ENCODE measurements at regions not wholly inside any gene's neighbourhood (a gene's known extent, or its start where the extent isn't known, plus 50 kb on each side); places are given as distances from the start of the nearest gene placed in this dataset.

DNA sequence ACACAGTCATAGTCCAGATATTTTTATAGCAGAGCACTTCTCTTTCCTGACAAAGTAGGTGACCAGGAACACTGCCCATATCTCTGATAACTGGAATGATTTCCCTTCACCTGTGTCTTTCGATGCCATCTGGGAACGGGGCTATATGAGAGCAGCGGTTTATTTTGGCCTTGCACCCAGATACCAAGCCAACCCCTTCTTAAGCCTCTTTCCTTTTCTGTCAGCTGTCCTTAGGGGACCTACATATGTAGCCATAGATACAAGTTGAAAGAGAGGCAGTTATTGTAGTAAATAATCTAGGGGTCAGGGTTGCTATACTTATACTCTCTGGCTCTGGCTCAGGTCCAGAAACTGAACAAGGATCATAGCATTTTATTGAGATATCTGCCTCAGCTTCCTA lies 128.8 kb downstream of the NHLRC3 start:
- no peak for DNase-seq

GRCh38 chr13:39170711-39171110 lies 132.5 kb downstream of the NHLRC3 start:
- DNase-seq: no peak

DNA sequence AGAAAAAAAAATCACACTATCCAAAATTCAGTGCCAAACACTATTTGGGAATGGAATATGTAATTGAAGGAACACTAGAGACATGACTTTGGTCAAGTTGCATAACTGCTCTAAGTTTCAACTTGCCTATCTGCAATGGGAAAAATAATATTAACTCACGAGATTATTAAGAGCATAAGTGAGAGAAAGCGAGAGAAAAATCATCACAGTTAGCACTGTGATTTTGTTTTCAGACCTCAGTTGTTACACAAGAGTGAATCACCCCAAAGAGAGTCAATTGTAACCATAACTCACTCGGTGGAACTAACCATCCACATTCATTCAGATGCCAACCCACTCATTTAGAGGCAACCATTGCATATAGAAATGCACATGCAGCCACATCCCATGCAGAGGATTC lies 147.1 kb downstream of the NHLRC3 start:
- DNase-seq: no peak

DNA sequence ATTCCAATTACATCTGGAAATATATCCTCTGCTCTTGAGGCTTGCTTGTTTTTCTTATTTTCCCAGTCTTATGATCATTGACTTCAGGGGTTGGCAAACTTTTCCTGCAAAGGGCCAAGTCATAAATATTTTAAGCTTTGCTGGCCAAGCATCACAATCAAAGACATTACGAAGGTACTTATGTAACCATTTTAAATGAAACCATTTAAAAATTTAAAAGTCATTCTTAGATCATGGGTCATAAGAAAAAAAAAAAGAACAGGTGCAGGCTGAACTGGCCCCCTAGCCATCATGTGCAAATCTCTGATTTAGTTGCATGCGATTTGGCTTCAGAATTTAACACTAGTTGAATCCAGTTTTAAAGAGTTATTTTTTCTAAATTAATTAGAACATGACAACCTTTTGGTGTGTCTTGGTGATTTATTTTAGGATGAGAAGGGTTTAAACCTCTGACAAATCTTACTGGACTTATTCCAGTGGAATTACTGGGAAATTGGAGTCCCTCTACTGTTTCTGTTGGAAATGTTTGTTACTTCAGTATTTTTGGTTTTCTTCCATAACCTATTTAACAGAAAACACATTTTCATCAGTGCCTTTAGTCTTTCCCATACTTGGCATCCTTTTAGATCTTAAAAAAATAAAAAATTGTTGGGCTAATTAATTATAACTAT lies 148.1 kb downstream of the NHLRC3 start:
- no peak for DNase-seq

DNA sequence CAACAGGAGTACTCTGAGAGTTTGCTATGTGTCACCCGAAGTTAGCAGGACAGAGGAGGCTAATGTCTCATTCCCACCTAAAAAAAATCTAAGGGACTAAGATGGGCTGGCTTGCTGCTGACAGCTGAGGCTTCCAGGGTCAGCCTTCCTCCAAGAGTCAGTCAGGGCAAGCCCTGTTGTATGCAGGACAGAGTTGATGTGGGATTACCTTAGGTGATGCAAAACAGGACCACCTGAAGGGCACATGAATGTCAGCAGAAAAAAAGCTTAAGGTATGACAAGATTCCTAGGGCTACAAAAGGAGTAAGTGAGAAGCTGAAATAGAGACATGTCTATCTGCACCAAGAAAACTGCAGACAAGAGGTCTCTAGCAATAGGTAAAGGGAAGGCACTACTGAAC lies 151.5 kb downstream of the NHLRC3 start:
- DNase-seq: no peak

- DNase-seq: no peak
These were observed 158.8 kb downstream of the NHLRC3 start for GRCh38 chr13:39196965-39197646.

GRCh38 chr13:39197647-39198007 lies 159.4 kb downstream of the NHLRC3 start:
- DNase-seq: no peak

DNA sequence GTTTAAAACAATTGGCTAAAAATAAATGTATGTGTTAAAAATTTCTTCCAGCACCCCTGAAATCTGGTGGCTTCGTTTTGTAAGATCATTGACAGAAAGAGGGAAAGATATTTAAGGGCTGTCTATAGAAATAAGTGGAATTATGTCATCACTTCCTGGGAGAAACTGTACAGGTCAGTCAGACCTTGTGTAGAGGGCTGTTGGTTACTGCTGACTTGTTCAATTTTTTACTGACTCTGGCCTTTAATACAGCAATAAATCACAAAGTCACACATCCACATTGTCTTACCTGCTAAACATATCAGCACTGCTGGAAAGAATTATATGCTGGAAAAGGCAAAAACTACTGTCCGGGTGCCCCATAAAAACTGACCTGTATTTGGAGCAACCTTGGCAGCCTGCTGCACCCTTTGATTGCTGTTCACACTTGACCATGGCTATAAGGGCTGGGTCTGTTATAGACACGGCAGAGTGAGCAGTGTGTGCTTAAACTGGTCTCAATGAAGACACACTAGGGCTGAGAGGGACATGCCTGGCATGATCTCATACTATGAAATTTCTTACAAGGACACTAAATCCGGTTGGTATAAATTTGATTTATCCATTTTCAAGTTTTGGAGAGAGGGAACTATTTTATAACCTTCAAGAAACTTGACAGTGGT lies 162.1 kb downstream of the NHLRC3 start:
- no peak for DNase-seq

DNA sequence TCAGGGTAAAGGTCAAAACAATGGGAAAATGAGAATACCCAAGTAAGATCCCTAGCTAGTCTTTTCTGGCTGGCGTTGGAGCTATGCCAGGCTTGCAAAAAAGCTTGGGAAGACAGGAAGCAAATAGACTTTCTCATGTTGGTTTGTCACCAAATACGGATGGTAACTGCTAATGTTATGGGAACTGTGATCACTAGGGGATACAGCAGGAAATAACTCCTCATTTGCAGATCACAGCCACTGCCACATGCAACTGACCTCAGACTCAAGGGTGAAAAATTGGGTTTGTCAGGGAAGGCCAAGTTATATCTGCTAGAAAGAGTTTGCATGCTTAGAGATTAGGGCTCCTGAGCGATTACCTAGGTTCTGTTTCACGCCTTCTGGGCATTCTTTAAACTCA lies 162.9 kb downstream of the NHLRC3 start:
- no peak for DNase-seq

DNA sequence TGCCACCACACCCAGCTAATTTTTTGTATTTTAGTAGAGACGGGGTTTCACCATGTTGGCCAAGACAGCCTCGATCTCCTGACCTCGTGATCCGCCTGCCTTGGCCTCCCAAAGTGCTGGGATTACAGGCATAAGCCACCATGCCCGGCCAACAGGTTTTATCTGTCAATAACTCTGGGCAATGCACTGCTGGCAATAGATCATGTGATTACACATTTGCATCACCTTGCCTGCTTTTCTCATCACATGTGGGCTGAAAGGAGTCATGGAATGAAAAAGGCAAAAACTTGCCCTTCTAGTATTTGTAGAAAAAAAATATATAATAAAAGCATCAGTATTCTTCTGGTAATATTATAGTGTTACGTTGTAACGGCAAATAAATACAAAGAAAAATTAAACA lies 164.5 kb downstream of the NHLRC3 start:
- no peak for DNase-seq

DNA sequence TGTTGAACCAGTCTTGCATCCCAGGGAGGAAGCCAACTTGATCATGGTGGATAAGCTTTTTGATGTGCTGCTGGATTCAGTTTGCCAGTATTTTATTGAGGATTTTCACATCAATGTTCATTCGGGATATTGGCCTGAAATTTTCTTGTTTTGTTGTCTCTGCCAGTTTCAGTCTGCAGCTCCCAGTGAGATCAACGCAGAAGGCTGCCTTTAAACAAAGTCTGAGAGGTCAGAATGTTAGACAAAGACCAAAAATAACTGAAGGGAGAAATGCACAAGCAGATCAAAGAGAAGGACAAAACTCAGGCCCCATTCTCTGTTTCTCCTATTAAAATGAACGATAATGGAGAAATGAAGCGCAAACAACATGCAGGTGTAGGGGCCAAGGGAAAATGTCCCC lies 170.4 kb downstream of the NHLRC3 start:
- DNase-seq: no peak

GRCh38 chr13:39209731-39210531 lies 171.7 kb downstream of the NHLRC3 start:
- DNase-seq: no peak

DNA sequence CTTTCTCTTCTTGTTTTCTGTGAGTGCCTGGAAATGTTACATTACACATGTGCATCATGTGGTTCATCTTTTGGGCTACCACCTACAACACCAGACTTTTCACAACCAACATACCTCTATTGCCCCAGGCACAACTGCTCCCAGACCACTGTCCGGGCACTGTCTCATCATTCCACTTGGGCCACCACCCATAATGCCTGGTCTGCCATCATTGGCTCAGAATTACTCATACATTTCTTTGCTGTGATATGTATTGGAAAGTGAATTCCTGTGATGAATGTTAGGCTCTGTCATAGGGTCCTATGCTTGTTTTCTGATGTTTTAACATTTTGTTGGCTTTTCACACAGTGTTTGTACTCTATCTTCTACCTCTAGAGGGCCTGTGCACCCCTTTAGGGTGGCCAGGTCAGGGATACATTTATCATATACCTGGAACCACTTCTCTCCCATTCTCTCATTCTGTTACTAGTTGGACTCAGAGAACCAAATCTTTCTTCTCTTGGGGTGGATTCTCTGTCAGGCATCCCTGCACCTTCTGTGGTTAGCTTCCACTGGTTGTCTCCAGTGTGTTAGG lies 172.8 kb downstream of the NHLRC3 start:
- no peak for DNase-seq

DNA sequence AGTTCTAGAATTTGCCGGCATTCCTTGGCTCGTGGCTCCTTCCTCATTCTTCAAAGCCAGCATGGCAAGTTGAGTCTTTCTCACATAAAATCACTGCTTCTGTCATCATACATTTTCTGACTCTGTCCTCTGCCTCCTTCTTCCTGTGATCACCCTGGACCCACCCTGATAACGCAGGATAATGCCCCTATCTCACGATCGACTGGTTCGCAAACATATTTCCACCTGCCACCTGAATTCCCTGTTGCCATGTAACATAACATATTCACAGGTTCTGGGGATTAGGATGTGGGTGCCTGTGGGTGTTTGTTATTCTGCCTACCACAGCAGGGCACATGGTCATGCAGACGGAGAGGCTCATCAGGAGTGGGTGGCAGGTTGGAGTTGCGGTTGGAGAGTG lies 177.7 kb downstream of the NHLRC3 start:
- no peak for DNase-seq

GRCh38 chr13:39217471-39217870 lies 179.2 kb downstream of the NHLRC3 start:
- no peak for DNase-seq

- DNase-seq: no peak
These were observed 186.5 kb downstream of the NHLRC3 start for GRCh38 chr13:39224671-39225240.

GRCh38 chr13:39225860-39226259 lies 187.6 kb downstream of the NHLRC3 start:
- DNase-seq: no peak

- no peak for DNase-seq
These were observed 188.1 kb downstream of the NHLRC3 start for GRCh38 chr13:39226359-39226758.

GRCh38 chr13:39232401-39232980 lies 194.2 kb downstream of the NHLRC3 start:
- no peak for DNase-seq

DNA sequence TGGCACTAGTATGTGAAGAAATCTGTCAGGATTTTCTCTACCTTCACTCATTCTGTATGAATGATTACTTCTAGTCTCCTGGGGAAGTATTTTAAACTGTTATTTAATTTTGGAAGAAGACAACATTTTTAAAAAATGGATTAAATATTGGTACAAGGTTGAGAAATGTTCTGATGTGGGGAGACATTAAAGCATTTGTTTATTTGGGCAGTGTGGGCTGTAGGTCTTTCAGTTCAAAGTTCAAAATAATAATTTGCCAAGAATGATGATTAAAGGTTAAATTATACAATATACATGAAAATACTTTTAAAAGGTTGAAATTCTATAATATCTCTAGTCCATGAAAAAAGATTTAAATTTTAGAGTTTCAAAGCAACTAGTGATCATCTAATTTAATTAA lies 194.7 kb downstream of the NHLRC3 start:
- DNase-seq: no peak

- DNase-seq: no peak
These were observed 195.3 kb downstream of the NHLRC3 start for GRCh38 chr13:39233519-39233918.

- DNase-seq: no peak
These were observed 206.4 kb downstream of the NHLRC3 start for GRCh38 chr13:39244561-39245230.

Data from NCI-H774 (cell line).